ENCODE measurements at regions not wholly inside any gene's neighbourhood (a gene's known extent, or its start where the extent isn't known, plus 50 kb on each side); places are given as distances from the start of the nearest gene placed in this dataset.

- no peak for TF ChIP-seq EZH2phosphoT487 (IDR thresholded peaks at IDR 0.05; ENCODE audit: insufficient read depth, low read depth)
- TF ChIP-seq EZH2 (IDR thresholded peaks at IDR 0.05; ENCODE audit: insufficient read depth, poor library complexity, severe bottlenecking) = no peak
Observed at GRCh38 chr3:181885868-181886630, 174.3 kb downstream of the SOX2 start.

All from GM23248 (cell line).